ENCODE measurements at regions not wholly inside any gene's neighbourhood (a gene's known extent, or its start where the extent isn't known, plus 50 kb on each side); places are given as distances from the start of the nearest gene placed in this dataset.

DNA sequence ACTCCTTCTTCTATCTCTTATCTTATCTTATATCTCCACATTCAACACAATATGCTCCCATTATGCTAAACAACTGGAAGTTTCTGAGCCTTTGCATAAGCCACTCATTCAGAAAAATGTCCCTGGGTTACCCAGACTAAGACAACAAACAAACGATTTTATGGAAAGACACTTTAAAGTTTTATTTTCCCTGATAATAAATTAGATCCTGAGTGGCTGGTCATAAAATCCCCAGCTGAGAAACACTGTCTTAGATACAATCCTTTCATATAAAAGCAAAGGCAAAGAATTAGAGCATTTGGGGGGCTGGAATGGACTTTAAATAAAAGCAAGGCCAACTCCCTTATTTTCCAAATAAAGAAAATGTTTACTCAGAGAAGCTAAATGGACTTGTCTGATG lies 322.3 kb downstream of the GBE1 start:
- Histone ChIP-seq H3K36me3 (ENCODE audit: control insufficient read depth, insufficient read depth, low read length) (no peaks in the 10 kb centered on the region), H3K27me3 (ENCODE audit: control insufficient read depth, insufficient read depth, low read length) (no peaks in the 10 kb centered on the region), H3K4me3 (ENCODE audit: low read depth, low read length) (no peak overlapping the region)
- no peak for DNase-seq (ENCODE audit: low read depth)
- TF ChIP-seq, protein P1, sequence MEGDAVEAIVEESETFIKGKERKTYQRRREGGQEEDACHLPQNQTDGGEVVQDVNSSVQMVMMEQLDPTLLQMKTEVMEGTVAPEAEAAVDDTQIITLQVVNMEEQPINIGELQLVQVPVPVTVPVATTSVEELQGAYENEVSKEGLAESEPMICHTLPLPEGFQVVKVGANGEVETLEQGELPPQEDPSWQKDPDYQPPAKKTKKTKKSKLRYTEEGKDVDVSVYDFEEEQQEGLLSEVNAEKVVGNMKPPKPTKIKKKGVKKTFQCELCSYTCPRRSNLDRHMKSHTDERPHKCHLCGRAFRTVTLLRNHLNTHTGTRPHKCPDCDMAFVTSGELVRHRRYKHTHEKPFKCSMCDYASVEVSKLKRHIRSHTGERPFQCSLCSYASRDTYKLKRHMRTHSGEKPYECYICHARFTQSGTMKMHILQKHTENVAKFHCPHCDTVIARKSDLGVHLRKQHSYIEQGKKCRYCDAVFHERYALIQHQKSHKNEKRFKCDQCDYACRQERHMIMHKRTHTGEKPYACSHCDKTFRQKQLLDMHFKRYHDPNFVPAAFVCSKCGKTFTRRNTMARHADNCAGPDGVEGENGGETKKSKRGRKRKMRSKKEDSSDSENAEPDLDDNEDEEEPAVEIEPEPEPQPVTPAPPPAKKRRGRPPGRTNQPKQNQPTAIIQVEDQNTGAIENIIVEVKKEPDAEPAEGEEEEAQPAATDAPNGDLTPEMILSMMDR (IDR thresholded peaks at IDR 0.05; ENCODE audit: insufficient read depth, low read length, poor library complexity, severe bottlenecking): no peak

DNA sequence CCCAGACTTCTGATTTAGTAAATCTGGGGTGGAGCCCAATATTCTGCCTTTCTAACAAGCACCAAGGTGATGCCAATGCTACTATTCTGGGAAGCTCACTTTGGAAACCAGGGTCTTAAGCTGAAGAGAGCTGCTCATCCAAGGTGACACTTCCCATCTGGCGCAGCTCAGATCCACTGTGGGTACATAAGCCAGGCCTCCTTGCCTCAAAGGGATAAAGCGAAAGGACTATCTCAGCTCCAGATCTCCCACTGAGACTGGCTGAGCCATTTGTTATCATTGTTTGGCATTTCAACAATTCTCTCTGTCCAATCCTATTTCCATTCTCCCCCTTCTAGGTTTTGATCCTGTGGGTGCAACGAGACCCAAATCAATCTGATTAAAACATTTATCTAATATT lies 323.8 kb downstream of the GBE1 start:
- Histone ChIP-seq H3K36me3 (ENCODE audit: control insufficient read depth, insufficient read depth, low read length) (no peaks in the 10 kb centered on the region), H3K4me3 (ENCODE audit: low read depth, low read length) (no peak overlapping the region), H3K27me3 (ENCODE audit: control insufficient read depth, insufficient read depth, low read length) (no peaks in the 10 kb centered on the region)
- DNase-seq (ENCODE audit: low read depth): no peak
- TF ChIP-seq, protein P1 (IDR thresholded peaks at IDR 0.05; ENCODE audit: insufficient read depth, low read length, poor library complexity, severe bottlenecking): no peak

DNA sequence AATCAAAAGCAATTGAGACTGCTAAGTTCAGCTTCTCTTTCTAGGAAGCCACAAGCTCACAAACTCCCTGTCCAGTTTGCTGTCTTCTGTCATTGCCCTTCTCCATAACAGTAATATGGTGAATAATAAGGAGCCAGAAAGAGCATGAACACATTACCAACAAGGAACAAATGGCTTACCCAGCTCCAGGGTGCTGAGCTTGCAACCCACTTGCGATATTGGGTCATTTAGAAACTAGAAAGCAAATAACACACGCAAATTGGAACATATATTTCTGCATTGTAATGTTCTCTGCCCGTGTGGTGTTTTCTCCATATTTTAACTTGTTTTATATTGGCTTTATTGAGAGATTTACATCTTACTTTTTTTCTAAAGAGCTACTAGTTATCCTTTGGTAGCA lies 325.3 kb downstream of the GBE1 start:
- H3K27me3 ChIP-seq (ENCODE audit: control insufficient read depth, insufficient read depth, low read length): no peaks in the 10 kb centered on the region
- TF ChIP-seq, protein P1 (IDR thresholded peaks at IDR 0.05; ENCODE audit: insufficient read depth, low read length, poor library complexity, severe bottlenecking): no peak
- H3K36me3 ChIP-seq (ENCODE audit: control insufficient read depth, insufficient read depth, low read length): no peaks in the 10 kb centered on the region
- no peak for DNase-seq (ENCODE audit: low read depth)
- H3K4me3 ChIP-seq (ENCODE audit: low read depth, low read length): no peak overlapping the region

DNA sequence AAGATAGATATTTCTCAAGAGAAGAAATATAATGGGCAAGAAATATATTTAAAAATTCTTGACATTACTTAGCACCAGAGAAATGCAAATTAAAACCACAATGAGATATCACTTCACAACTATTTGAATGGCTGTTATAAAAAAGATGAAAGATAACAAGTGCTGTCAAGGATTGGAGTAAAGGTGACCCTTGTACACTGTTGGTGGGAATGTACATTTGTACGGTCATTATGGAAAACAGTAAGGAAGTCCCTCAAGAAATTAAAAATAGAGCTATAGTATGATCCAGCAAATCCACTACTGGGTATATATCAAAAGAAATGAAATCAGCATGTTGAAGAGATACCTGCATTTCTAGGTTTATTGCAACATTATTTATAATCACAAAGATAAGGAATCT lies 326.4 kb downstream of the GBE1 start:
- DNase-seq (ENCODE audit: low read depth): no peak
- H3K4me3 ChIP-seq (ENCODE audit: low read depth, low read length): no peak overlapping the region
- H3K27me3 ChIP-seq (ENCODE audit: control insufficient read depth, insufficient read depth, low read length): no peaks in the 10 kb centered on the region
- H3K36me3 ChIP-seq (ENCODE audit: control insufficient read depth, insufficient read depth, low read length): no peaks in the 10 kb centered on the region
- TF ChIP-seq, protein P1 (IDR thresholded peaks at IDR 0.05; ENCODE audit: insufficient read depth, low read length, poor library complexity, severe bottlenecking): no peak

DNA sequence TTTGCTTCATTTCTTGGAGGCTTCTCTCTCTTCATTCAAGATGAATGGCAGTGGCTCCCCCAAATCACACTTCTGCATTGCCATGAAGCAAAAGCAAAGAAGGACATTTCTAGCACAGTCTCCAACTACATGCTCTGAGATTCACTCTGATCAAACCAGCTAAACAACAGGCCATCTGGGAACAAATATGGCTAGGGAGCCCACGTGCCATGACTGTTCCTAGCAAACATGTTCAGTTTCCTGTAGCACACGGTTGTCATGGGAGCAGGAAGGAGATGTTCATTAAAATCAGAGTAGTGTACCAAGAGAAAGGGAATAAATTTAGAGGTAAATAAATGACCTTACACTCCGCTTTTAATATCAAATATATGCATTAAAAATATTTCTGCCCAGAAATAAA lies 327.3 kb downstream of the GBE1 start:
- TF ChIP-seq, protein P1 (IDR thresholded peaks at IDR 0.05; ENCODE audit: insufficient read depth, low read length, poor library complexity, severe bottlenecking): no peak
- no peaks in the 10 kb centered on the region for H3K36me3 ChIP-seq (ENCODE audit: control insufficient read depth, insufficient read depth, low read length)
- DNase-seq (ENCODE audit: low read depth): no peak
- no peaks in the 10 kb centered on the region for H3K27me3 ChIP-seq (ENCODE audit: control insufficient read depth, insufficient read depth, low read length)
- H3K4me3 ChIP-seq (ENCODE audit: low read depth, low read length): no peak overlapping the region

DNA sequence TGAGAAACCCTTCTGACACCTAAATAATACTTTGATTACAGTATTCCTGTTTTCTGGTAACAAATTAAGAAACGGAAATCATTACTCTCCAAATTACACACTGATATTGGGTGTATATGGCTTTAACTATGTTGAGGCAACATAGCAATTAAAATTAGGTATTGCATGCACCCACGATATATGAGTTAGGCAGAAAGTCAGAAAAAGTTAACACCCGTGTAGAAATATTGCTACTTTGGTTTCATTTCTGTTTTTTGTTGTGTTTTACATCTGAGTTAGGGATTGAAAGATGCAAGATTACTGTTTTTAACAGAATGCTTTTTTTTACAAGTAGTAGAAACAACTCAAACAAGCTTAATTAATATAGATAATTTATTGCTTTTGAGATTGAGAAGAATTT lies 327.8 kb downstream of the GBE1 start:
- no peaks in the 10 kb centered on the region for H3K27me3 ChIP-seq (ENCODE audit: control insufficient read depth, insufficient read depth, low read length)
- no peaks in the 10 kb centered on the region for H3K36me3 ChIP-seq (ENCODE audit: control insufficient read depth, insufficient read depth, low read length)
- no peak for DNase-seq (ENCODE audit: low read depth)
- H3K4me3 ChIP-seq (ENCODE audit: low read depth, low read length): no peak overlapping the region
- TF ChIP-seq, protein P1 (IDR thresholded peaks at IDR 0.05; ENCODE audit: insufficient read depth, low read length, poor library complexity, severe bottlenecking): no peak

All from kidney epithelial cell (primary cell).